GM19043 (cell line): ENCODE measurements at regions not wholly inside any gene's neighbourhood (a gene's known extent, or its start where the extent isn't known, plus 50 kb on each side); places are given as distances from the start of the nearest gene placed in this dataset.

Source experiments
- ATAC-seq: cut with Tn5 transposase; IDR thresholded peaks from one replicate; pipeline ENCODE4 v1.9.1; 2021; ENCODE audit warnings: low read depth; ENCODE audit not compliant: unreplicated experiment

DNA sequence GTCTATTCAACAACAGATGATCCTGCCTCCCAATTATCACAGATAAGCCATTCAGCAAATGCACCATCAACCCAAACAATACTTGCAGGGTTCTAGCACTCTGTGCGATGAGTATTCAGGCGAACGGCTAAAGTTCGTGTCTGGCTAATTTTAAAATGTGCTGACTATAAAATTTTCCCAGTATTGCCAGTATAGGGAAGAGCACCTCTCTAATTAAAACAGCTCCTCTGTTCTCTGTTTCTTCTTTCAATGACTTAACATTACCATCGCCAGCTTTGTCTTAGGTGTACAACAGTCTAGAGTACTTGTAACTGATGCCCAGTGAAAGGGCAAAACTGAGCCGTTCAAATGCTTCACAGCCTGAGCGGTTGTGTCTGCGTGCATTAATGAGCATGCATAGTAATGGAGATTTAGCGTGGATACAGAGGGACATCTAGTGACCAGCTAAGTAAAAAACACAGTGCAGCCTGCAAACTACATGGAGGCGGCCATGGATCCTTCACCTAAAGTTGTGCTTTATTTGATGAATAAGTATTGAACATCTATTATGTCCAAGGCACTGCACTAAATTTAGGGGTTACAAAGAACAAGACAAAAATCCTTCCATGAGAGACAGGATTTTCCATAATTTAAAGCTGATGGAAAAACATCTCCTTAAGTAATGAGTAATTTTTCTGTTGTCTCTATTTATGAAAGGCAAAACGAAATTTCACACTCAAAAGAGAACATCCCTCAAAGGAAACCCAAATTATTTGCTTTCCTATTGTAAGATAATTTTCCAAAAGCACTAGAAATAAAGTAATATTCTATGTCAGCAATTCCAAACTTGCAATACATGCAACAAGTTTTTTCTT lies 120.0 kb downstream of the SETD4 start:
- no peak for ATAC-seq

- ATAC-seq: no peak
These were observed 121.9 kb downstream of the SETD4 start for GRCh38 chr21:35938446-35938845.

DNA sequence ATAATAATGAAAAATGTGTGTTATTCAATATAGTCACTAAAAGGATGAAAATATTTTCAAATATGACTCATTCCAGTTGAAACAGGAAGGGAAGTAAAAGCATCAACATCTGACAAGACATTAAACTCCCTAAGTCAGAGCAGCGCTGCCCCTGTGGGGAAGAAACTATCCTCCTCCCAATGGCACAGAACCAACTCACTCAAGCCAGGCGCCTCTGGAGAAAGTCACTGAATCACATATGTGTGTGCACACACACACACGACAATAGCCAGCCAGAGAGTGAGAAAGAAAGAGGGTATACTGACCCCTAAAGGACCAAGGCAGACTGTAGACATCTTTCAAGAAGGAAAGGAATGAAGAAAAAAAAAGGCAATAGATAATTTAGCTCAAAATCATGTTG lies 126.9 kb downstream of the SETD4 start:
- ATAC-seq: no peak

GRCh38 chr21:35932232-35932911 lies 128.0 kb downstream of the SETD4 start:
- no peak for ATAC-seq

DNA sequence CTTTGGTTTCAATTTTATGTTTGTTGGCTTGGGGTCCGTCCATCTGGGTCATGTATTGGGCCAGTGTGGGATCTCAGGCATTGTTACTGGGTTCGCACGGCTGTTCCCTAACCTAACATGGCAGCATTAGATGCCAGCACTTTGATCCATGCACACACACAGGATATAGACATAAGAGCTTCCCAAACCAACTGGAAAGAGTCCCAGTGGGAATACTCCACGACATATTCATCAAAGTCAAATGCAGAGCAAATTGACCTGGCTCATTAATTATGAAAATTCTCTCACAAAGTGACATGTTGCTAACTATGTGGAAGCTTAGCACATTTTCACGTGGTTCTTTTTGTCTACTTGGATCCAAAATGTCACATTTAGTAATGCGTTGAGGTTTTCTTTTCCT lies 130.4 kb downstream of the SETD4 start:
- ATAC-seq: no peak

DNA sequence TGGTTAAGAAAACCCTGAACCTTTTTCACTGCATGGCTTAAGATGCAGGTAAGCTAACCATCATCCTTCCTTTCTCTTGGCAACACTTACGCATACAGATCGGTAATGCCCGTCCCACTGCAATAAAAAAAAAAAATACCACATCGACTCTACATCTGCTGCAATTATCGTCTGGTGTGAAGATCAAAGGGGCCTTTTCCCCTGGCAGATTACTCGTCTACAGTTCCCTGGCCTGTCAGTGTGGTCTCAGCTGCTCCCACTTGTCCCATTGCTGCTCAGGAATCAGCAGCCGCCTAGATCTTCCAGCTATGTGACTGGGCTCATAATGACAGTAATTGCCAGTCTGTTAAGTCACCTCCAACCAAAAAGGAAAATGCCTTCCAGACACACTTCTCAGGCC lies 133.1 kb downstream of the SETD4 start:
- ATAC-seq: no peak

DNA sequence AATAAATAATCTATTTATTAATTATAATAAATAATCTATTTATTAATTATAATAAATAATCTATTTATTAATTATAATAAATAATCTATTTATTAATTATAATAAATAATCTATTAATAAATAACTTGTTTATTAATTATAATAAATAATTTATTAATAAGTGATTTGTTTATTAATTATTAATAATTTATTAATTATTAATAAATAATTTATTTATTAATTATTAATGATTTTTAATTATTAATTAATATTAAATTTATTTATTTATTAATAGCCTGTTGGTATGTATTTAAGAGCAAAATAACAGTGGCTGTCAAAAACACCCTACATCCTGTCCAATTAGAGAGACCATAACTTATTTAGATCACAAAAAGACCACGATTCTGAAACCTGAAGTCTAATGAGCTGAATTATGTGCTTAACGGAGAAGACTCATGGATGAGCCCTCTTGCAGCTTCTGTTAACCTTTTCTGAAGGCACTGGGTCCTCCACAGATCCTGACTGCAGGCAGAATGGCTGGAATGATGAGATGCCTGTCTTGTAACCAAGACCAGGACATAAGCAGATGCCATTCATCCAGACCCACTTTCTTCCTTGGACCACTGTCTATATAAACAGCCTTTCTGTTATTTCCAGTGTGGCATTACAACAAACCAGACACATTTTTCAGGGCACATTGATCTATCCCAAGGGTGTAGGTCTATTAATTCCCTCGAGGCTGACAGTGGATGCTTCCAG lies 134.2 kb downstream of the SETD4 start:
- no peak for ATAC-seq

- no peak for ATAC-seq
These were observed 134.8 kb downstream of the SETD4 start for GRCh38 chr21:35925497-35925896.

- ATAC-seq: no peak
These were observed 135.5 kb downstream of the SETD4 start for GRCh38 chr21:35924714-35925301.

DNA sequence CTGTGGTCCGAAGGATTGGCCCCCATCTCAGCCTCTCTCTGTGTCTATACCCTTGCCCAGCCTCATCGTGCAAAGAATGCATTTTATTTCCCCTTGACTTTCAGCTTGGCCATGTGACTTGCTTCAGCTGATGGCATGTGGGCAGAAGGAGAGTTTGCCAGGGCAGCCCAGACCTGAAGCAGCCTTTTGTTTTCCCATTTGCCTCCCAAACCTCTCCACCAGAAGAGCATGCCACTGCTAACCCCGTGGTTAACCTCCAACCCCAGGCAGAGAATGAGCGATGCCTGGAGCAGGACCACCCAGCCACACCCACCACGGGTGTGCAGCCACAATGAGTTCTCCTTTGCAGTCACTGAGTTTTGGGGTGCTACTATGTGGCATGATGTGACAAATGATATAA lies 136.4 kb downstream of the SETD4 start:
- no peak for ATAC-seq

DNA sequence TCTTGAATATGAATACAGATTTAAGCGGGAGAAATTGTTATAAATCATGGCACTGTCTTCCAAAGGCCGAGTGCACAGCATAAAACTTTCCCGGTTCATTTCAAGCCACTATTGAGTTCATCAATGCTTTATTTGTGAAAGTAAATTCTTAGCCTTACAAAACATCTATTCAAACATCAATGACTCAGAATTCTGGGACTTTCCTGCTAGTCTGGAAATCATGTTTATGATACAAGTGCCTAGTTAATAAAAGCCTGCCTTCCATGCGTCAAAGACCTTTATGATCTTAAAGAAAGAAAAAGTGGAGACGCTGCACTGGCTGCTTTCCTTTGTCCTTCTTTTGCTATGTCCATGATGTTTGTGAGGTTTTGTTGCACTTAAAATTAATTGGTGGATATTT lies 137.7 kb downstream of the SETD4 start:
- ATAC-seq: no peak

DNA sequence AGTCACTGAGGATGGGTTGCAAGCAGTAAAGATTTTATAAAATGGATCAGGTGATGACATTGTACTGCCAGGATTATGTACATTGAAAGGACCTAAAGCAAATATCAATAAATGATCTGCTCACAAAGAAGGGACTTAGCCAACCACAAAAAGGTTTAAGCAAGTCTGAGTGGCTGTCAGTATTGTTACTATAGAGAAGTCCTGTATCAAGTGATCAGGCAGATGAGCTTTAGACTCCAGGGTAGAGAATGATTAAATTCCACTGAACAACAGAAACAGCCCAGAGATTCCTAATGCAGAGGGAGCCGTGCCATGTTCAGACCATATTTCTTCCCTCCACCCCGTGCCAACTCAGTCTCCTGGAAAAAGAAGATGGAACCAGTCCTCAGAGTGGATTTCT lies 138.9 kb downstream of the SETD4 start:
- no peak for ATAC-seq

DNA sequence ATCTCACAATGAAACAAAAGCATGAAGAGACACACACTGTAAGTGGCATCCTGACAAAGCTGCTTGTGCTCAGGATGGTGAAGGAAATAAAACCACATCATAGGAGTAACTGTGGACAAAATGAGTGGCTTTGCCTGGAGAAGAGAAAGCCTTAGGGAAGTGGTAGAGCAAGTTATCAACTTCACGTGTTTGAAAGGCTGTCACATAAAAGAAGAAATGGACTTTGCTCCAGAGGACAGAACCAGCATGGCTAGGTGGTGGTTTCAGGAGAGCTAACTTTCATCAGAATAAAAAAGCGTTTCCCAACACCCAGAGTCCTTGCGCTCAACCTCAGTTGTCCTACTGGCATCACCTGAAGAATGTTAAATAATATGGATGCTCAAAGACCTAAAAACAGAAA lies 139.9 kb downstream of the SETD4 start:
- no peak for ATAC-seq

GRCh38 chr21:35915030-35915429 lies 145.3 kb downstream of the SETD4 start:
- ATAC-seq: no peak

DNA sequence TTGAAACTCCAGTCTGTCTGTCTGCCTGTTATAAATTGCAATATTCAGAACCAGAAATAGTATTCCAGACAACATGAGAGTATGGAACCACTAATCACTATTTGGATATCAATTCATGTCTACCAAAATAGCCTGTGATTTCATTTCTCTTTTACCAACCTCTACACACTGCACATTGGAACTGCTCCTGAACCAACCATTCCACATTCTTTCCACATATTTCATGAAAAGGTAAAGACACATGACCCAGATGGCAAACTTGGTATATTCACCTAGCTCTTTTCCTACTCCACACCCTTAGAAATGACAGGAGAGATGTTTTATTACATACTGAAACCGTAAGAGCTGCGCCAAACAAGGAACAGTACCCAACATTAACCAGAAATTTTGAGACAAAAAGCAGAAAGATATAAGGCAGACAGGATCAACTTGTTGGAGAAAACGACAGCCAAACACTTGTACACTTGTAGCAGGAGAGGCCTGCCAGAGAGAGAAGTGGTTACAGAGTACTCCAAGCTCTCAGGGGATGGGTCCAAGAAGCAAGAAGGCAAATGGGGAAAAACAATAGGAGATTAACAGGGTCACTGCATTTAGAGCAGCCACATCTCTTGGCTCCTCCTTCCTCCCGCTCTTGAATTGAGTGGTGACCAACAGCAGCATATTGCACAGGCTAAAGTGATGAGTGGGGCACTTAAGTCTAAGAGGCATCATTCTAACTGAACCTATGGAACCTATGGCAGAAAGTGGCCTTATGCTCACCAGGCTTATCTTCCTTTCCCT lies 148.7 kb downstream of the SETD4 start:
- ATAC-seq: no peak

- no peak for ATAC-seq
These were observed 150.7 kb downstream of the SETD4 start for GRCh38 chr21:35909456-35910223.

DNA sequence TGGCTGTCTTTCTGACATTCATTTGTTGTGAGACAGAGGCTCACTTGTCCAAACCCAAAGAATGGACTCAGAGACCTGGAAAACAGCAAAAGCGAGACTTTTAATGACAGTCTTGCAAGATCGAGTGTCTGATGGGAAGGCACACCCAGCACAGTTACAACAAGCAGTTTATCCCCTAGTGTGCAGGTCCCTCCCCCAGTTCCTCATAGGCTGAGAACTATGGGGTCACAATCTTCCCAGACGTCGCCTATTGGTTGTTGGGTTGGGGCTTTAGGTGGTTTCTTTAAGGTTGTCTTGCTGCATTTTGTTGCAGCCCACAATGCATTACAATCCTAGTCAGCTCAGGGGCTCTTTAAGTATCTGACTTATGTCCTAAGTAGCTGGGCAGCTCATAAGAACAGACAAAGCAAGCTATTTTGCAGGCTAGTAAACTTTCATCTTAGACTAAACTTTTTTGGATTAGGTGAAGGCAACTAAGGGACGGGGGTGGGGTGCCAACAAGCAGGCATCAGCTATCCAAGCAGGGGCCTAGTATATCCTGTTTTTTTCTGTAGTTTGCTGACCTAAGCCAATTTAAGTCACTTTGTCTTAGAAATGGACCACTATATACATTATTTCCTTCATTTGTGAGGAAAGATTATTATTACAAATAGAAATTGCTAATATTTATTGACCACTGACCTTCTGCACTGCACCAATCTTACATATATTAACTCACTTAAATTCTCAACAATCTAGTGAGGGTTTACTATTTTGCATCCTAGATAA lies 151.8 kb downstream of the SETD4 start:
- ATAC-seq: no peak

- ATAC-seq: no peak
These were observed 153.7 kb downstream of the SETD4 start for GRCh38 chr21:35906586-35906985.

GRCh38 chr21:35905963-35906345 lies 154.4 kb downstream of the SETD4 start:
- no peak for ATAC-seq
